ENCODE measurements at regions not wholly inside any gene's neighbourhood (a gene's known extent, or its start where the extent isn't known, plus 50 kb on each side); places are given as distances from the start of the nearest gene placed in this dataset.

- POLR2A ChIA-PET (ENCODE audit: low non-redundant PET) = no interaction called here
- no peak for DNase-seq (ENCODE audit: low spot score)
- TF ChIP-seq CTCF (conservative IDR thresholded peaks at IDR 0.05; ENCODE audit: low read depth) = no peak
- CTCF ChIA-PET = interaction anchor here (1.1 kb wide), 1 partner anchor 543 kb away, joined by 3 read pairs; no protein-coding TSS in a partner anchor
- no peak overlapping the region for H3K27ac ChIP-seq
These were observed 71.7 kb upstream of the PRICKLE1 start for GRCh38 chr12:42660968-42661937.

- POLR2A ChIA-PET (ENCODE audit: low non-redundant PET) = no interaction called here
- no peak overlapping the region for H3K27ac ChIP-seq
- CTCF ChIA-PET = interaction anchor here (0.7 kb wide), 1 partner anchor 879 kb away, joined by 3 read pairs; no protein-coding TSS in a partner anchor
- TF ChIP-seq CTCF (conservative IDR thresholded peaks at IDR 0.05; ENCODE audit: low read depth) = no peak
- no peak for DNase-seq (ENCODE audit: low spot score)
These were observed 70.6 kb upstream of the PRICKLE1 start for GRCh38 chr12:42660117-42660516.

GRCh38 chr12:42652048-42652447, 62.5 kb upstream of the PRICKLE1 start:
- CTCF ChIA-PET = interaction anchor here (0.7 to 1.0 kb wide), 2 partner anchors 34 to 654 kb away, joined by 3 read pairs; no protein-coding TSS in a partner anchor
- TF ChIP-seq CTCF (conservative IDR thresholded peaks at IDR 0.05; ENCODE audit: low read depth) = no peak
- H3K27ac ChIP-seq = no peak overlapping the region
- DNase-seq (ENCODE audit: low spot score) = peak; percentile 13
- POLR2A ChIA-PET (ENCODE audit: low non-redundant PET) = no interaction called here

GRCh38 chr12:42648061-42648460, 58.5 kb upstream of the PRICKLE1 start:
- ChIA-PET CTCF (interaction anchor here (0.6 kb wide), 1 partner anchor 48 kb away, joined by 5 read pairs; no protein-coding TSS in a partner anchor), POLR2A (ENCODE audit: low non-redundant PET) (no interaction called here)
- no peak for TF ChIP-seq CTCF (conservative IDR thresholded peaks at IDR 0.05; ENCODE audit: low read depth)
- no peak overlapping the region for H3K27ac ChIP-seq
- DNase-seq (ENCODE audit: low spot score) = no peak

GRCh38 chr12:42643881-42644579, 54.5 kb upstream of the PRICKLE1 start:
- POLR2A ChIA-PET (ENCODE audit: low non-redundant PET) = no interaction called here
- no peak overlapping the region for H3K27ac ChIP-seq
- CTCF ChIA-PET = no interaction called here
- no peak for DNase-seq (ENCODE audit: low spot score)
- no peak for TF ChIP-seq CTCF (conservative IDR thresholded peaks at IDR 0.05; ENCODE audit: low read depth)

- ChIA-PET CTCF (no interaction called here), POLR2A (ENCODE audit: low non-redundant PET) (no interaction called here)
- no peak for TF ChIP-seq CTCF (conservative IDR thresholded peaks at IDR 0.05; ENCODE audit: low read depth)
These were observed 51.8 kb upstream of the PRICKLE1 start for GRCh38 chr12:42641221-42641885.

More at GRCh38 chr12:42641221-42641885, 51.8 kb upstream of the PRICKLE1 start:
- no peak overlapping the region for H3K27ac ChIP-seq
- DNase-seq (ENCODE audit: low spot score) = no peak
